Panc1 (cell line): ENCODE measurements at regions not wholly inside any gene's neighbourhood (a gene's known extent, or its start where the extent isn't known, plus 50 kb on each side); places are given as distances from the start of the nearest gene placed in this dataset.

ENCODE experiments used
- ATAC-seq: fragments of 200-7000 bp; cut with Tn5 transposase; 2 replicates; pipeline ENCODE4 v1.9.1; 2020; ENCODE audit warnings: mild to moderate bottlenecking, moderate library complexity
- BruUV-seq: library from RNA; stranded (reverse); fragments of 400-500 nt; replicated peaks from 2 replicates; lab custom pipeline; 2021; lab: Mats Ljungman, UMichigan
- CTCF ChIA-PET: fragments of 300-600 bp; sonication (Branson Sonifier 250); formaldehyde crosslinking; loops from one replicate; lab custom pipeline; 2022; ENCODE audit warnings: antibody characterized with exemption; lab: Charles Lee
- POLR2A ChIA-PET: fragments of 300-600 bp; sonication (Branson Sonifier 250); formaldehyde crosslinking; loops from one replicate; lab custom pipeline; 2022; ENCODE audit warnings: antibody characterized with exemption; lab: Charles Lee
- DNase-seq: peaks from one replicate; pipeline ENCODE4 v3.0.0-alpha.2; 2010; ENCODE audit warnings: low read depth, low spot score
- H3K27ac ChIP-seq: 2 replicates; pipeline ENCODE4 v1.5.1; 2011; ENCODE audit warnings: mild to moderate bottlenecking, low read length, inconsistent platforms
- H3K27me3 ChIP-seq: fragments of 200-500 bp; sonication (Bioruptor generic); 2 replicates; pipeline ENCODE4 v1.6.0; 2014; ENCODE audit warnings: low read length, inconsistent platforms; ENCODE audit not compliant: control insufficient read depth, insufficient read depth
- H3K36me3 ChIP-seq: fragments of 200-500 bp; sonication (Bioruptor generic); 2 replicates; pipeline ENCODE4 v1.5.1; 2014; ENCODE audit warnings: inconsistent platforms, mild to moderate bottlenecking, low read length, moderate library complexity; ENCODE audit not compliant: control insufficient read depth, insufficient read depth
- H3K4me1 ChIP-seq: 2 replicates; pipeline ENCODE4 v1.5.1; 2011; ENCODE audit warnings: inconsistent platforms, mild to moderate bottlenecking, low read length, moderate library complexity; ENCODE audit not compliant: control insufficient read depth, insufficient read depth
- H3K4me3 ChIP-seq, 2 experiments: 2 replicates each; pipeline ENCODE4 v1.5.1; 2011 to 2012; ENCODE audit warnings: low read depth in 2 of 2, low read length in 2 of 2, mild to moderate bottlenecking in 2 of 2, inconsistent platforms in 1 of 2, moderate library complexity in 1 of 2
- H3K9me3 ChIP-seq: fragments of 200-500 bp; sonication (Bioruptor generic); 2 replicates; pipeline ENCODE4 v1.5.1; 2014; ENCODE audit warnings: low read depth, mild to moderate bottlenecking, inconsistent platforms, low read length, moderate library complexity; ENCODE audit not compliant: control insufficient read depth, insufficient read depth
- CTCF ChIP-seq: fragments of 450-650 bp; IDR thresholded peaks from 2 replicates; pipeline ENCODE4 v1.5.1; 2017; ENCODE audit warnings: mild to moderate bottlenecking
- POLR2AphosphoS5 ChIP-seq: IDR thresholded peaks from 2 replicates; pipeline ENCODE4 v1.6.1; 2012; ENCODE audit warnings: mild to moderate bottlenecking, low read depth, low read length, moderate library complexity
- REST ChIP-seq, 2 experiments: IDR thresholded peaks; 2 replicates each; pipeline ENCODE4 v1.6.1; 2011 to 2012; ENCODE audit warnings: low read depth in 2 of 2, control low read depth in 1 of 2, low read length in 1 of 2, mild to moderate bottlenecking in 1 of 2, moderate library complexity in 1 of 2; ENCODE audit not compliant: insufficient read depth in 1 of 2
- SIN3A ChIP-seq: IDR thresholded peaks from 2 replicates; pipeline ENCODE4 v1.6.1; 2012; ENCODE audit warnings: low read depth, mild to moderate bottlenecking, low read length, moderate library complexity, borderline replicate concordance; ENCODE audit not compliant: insufficient read depth
- TCF7L2 ChIP-seq: IDR thresholded peaks from 2 replicates; pipeline ENCODE4 v1.6.1; 2011; ENCODE audit warnings: mild to moderate bottlenecking, low read depth, low read length, inconsistent platforms
- in situ Hi-C: cut with HindIII; loops from 2 replicates; pipeline ENCODE4 v1.10.0; 2016; ENCODE audit warnings: low sequenced_read_pairs, low pct_unique_long_range_greater_than_20kb
- intact Hi-C: fragments of 100-400 bp; cut with micrococcal nuclease; formaldehyde crosslinking; loops from one replicate; pipeline ENCODE4 v1.10.0; 2022; ENCODE audit not compliant: unreplicated experiment

DNA sequence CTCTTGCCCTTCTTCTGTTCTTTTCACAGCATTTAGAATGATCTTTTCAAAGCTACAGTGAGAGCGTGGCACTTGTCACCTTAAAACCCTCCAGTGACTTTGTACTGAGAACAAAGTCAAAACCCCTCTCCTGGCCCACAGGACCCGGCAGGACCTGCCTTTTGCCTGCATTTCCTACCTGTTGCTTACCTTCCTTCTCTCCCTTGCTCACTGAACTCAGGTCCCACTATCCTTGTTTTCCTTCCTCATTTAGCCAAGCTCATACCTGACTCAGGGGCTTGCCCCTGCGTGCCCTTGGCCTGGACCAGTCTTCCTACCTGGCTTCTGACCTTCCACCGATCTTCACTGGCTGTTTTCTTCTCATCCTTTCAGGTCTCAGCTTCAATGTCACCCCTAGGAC lies 112.3 kb upstream of the PRMT8 start:
- ATAC-seq, result no peak
- Histone ChIP-seq H3K36me3 (no peaks in the 10 kb centered on the region), H3K27ac (no peak overlapping the region), H3K9me3 (no peaks in the 10 kb centered on the region), H3K4me1 (no peaks in the 10 kb centered on the region), H3K27me3 (no peaks in the 10 kb centered on the region; the same call in 1 of the 2 replicates), H3K4me3 (no peak overlapping the region)
- in situ Hi-C loops, result no loop called here
- TF ChIP-seq REST (IDR thresholded peaks at IDR 0.05; ENCODE audit: insufficient read depth in 1 of 2, low read depth in 2 of 2, low read length in 1 of 2), result no peak
- no peak for TF ChIP-seq POLR2AphosphoS5
- no peak for TF ChIP-seq TCF7L2
- no peak for TF ChIP-seq CTCF
- TF ChIP-seq SIN3A, result no peak
- no TSS peak for BruUV-seq
- intact Hi-C loops, result no loop called here
- DNase-seq, result no peak
- CTCF ChIA-PET, result no interaction called here
- POLR2A ChIA-PET, result no interaction called here

GRCh38 chr12:3379079-3379478 lies 111.9 kb upstream of the PRMT8 start:
- no peak for ATAC-seq
- ChIA-PET POLR2A (no interaction called here), CTCF (no interaction called here)
- Histone ChIP-seq H3K27me3 (no peaks in the 10 kb centered on the region; the same call in 1 of the 2 replicates), H3K4me1 (no peaks in the 10 kb centered on the region), H3K27ac (no peak overlapping the region), H3K36me3 (no peaks in the 10 kb centered on the region), H3K4me3 (no peak overlapping the region), H3K9me3 (no peaks in the 10 kb centered on the region)
- no peak for TF ChIP-seq POLR2AphosphoS5
- no peak for TF ChIP-seq CTCF
- no peak for TF ChIP-seq SIN3A
- no peak for TF ChIP-seq TCF7L2
- no peak for TF ChIP-seq REST (IDR thresholded peaks at IDR 0.05; ENCODE audit: insufficient read depth in 1 of 2, low read depth in 2 of 2, low read length in 1 of 2)
- DNase-seq, result no peak
- intact Hi-C loops (no loop called here), in situ Hi-C loops (no loop called here)
- BruUV-seq, result no TSS peak
